Cardiac septum (tissue), 1 donor: ENCODE measurements at regions not wholly inside any gene's neighbourhood (a gene's known extent, or its start where the extent isn't known, plus 50 kb on each side); places are given as distances from the start of the nearest gene placed in this dataset.

Source experiments
- DNase-seq: peaks from one replicate; pipeline ENCODE4 v3.0.0-alpha.2; 2020; ENCODE audit warnings: low spot score
- intact Hi-C: fragments of 100-400 bp; cut with DNase I; formaldehyde crosslinking; loops from one replicate; pipeline ENCODE4 v1.14.0; 2022
- donor health status: DM: no; HTN: no; CAD: no.

- intact Hi-C loops, result no loop called here
- DNase-seq, result no peak
These were observed 87.0 kb upstream of the ADGRF1 start for GRCh38 chr6:47129129-47129528.

- DNase-seq, result no peak
- intact Hi-C loops, result no loop called here
These were observed 84.7 kb upstream of the ADGRF1 start for GRCh38 chr6:47126647-47127391.

GRCh38 chr6:47118611-47119010, 76.5 kb upstream of the ADGRF1 start:
- no peak for DNase-seq
- intact Hi-C loops, result no loop called here

GRCh38 chr6:47117314-47117713, 75.2 kb upstream of the ADGRF1 start:
- intact Hi-C loops, result no loop called here
- DNase-seq, result no peak

- DNase-seq, result no peak
- intact Hi-C loops, result no loop called here
These were observed 74.5 kb upstream of the ADGRF1 start for GRCh38 chr6:47116606-47117005.

GRCh38 chr6:47116086-47116485, 74.0 kb upstream of the ADGRF1 start:
- no peak for DNase-seq
- intact Hi-C loops, result no loop called here

- intact Hi-C loops, result no loop called here
- DNase-seq, result no peak
These were observed 72.3 kb upstream of the ADGRF1 start for GRCh38 chr6:47114460-47114859.

GRCh38 chr6:47112317-47112716, 70.2 kb upstream of the ADGRF1 start:
- intact Hi-C loops, result no loop called here
- DNase-seq, result no peak

GRCh38 chr6:47111685-47112084, 69.6 kb upstream of the ADGRF1 start:
- intact Hi-C loops, result no loop called here
- DNase-seq, result no peak

GRCh38 chr6:47109281-47109680, 67.1 kb upstream of the ADGRF1 start:
- DNase-seq, result no peak
- intact Hi-C loops, result no loop called here

GRCh38 chr6:47106721-47107197, 64.6 kb upstream of the ADGRF1 start:
- DNase-seq, result no peak
- intact Hi-C loops, result no loop called here

- DNase-seq, result no peak
- intact Hi-C loops, result no loop called here
These were observed 64.1 kb upstream of the ADGRF1 start for GRCh38 chr6:47106216-47106615.

GRCh38 chr6:47105469-47106178, 63.5 kb upstream of the ADGRF1 start:
- no peak for DNase-seq
- intact Hi-C loops, result no loop called here

GRCh38 chr6:47103931-47104330, 61.8 kb upstream of the ADGRF1 start:
- DNase-seq, result no peak
- intact Hi-C loops, result no loop called here

GRCh38 chr6:47102331-47102730, 60.2 kb upstream of the ADGRF1 start:
- no peak for DNase-seq
- intact Hi-C loops, result no loop called here

GRCh38 chr6:47098570-47098993, 56.5 kb upstream of the ADGRF1 start:
- intact Hi-C loops, result loop anchor here (10.0 kb wide), 1 partner anchor 146 kb away; no protein-coding TSS in a partner anchor
- no peak for DNase-seq

- no peak for DNase-seq
- intact Hi-C loops, result loop anchor here (2.0 to 10.0 kb wide), 2 partner anchors 147 to 213 kb away; no protein-coding TSS in a partner anchor
These were observed 55.2 kb upstream of the ADGRF1 start for GRCh38 chr6:47097092-47097945.

GRCh38 chr6:47096211-47096895, 54.2 kb upstream of the ADGRF1 start:
- no peak for DNase-seq
- intact Hi-C loops, result loop anchor here (2.0 to 10.0 kb wide), 2 partner anchors 148 to 214 kb away; no protein-coding TSS in a partner anchor

GRCh38 chr6:47094241-47094925, 52.3 kb upstream of the ADGRF1 start:
- DNase-seq, result no peak
- intact Hi-C loops, result loop anchor here (10.0 kb wide), 1 partner anchor 150 kb away; no protein-coding TSS in a partner anchor
